ENCODE measurements at regions not wholly inside any gene's neighbourhood (a gene's known extent, or its start where the extent isn't known, plus 50 kb on each side); places are given as distances from the start of the nearest gene placed in this dataset.

DNA sequence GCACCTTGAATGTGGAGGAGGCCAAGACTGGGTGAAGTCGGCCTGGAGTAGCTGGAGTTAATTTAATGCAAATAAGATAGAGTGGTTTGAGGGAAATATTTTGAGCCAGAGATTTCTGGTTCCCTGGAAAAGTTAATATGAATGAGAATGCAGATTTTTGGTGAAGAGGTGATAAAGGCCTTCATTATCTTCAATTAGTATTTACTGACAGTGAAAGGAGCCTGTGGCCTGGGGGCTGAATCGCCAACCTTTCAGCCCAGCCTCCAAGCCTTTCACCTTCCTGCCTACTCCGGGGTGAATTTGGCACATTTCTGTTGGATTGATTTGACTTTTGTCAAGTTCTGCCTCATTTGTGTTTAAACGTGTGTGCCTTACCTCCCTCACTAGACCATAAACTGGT is 147.8 kb downstream of the SOX2 start (continued):
- TF ChIP-seq MEF2A (IDR thresholded peaks at IDR 0.05; ENCODE audit: borderline replicate concordance, low read depth) (no peak), RFX5 (IDR thresholded peaks at IDR 0.05; ENCODE audit: low read length) (no peak), TCF12 (IDR thresholded peaks at IDR 0.05) (no peak), ELF1 (IDR thresholded peaks at IDR 0.05) (no peak), JUND (IDR thresholded peaks at IDR 0.05) (no peak)
- TF ChIP-seq, protein P1, sequence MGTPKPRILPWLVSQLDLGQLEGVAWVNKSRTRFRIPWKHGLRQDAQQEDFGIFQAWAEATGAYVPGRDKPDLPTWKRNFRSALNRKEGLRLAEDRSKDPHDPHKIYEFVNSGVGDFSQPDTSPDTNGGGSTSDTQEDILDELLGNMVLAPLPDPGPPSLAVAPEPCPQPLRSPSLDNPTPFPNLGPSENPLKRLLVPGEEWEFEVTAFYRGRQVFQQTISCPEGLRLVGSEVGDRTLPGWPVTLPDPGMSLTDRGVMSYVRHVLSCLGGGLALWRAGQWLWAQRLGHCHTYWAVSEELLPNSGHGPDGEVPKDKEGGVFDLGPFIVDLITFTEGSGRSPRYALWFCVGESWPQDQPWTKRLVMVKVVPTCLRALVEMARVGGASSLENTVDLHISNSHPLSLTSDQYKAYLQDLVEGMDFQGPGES (IDR thresholded peaks at IDR 0.05; ENCODE audit: low read depth, low read length) = no peak
- TF ChIP-seq, protein P2, sequence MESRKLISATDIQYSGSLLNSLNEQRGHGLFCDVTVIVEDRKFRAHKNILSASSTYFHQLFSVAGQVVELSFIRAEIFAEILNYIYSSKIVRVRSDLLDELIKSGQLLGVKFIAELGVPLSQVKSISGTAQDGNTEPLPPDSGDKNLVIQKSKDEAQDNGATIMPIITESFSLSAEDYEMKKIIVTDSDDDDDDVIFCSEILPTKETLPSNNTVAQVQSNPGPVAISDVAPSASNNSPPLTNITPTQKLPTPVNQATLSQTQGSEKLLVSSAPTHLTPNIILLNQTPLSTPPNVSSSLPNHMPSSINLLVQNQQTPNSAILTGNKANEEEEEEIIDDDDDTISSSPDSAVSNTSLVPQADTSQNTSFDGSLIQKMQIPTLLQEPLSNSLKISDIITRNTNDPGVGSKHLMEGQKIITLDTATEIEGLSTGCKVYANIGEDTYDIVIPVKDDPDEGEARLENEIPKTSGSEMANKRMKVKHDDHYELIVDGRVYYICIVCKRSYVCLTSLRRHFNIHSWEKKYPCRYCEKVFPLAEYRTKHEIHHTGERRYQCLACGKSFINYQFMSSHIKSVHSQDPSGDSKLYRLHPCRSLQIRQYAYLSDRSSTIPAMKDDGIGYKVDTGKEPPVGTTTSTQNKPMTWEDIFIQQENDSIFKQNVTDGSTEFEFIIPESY (IDR thresholded peaks at IDR 0.05; ENCODE audit: borderline replicate concordance, low read depth) = no peak

DNA sequence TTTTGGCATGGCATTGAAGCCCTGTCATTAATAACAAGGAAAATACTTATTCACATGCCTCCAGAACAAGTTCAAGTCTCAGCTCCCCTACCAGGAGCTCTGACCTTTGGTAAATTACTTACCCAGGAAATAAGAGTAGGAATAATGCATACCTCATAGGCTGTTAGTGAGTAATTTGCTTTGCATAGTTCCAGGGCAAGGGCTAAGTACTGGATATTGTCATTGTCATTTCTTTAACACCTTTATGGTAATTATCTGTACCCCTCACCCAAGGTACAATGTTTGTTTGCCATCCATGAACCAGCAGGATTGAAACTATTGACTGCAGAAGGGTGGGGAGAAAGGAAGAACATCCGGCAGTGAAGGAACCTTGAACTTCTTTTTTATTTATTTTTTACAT is 148.5 kb downstream of the SOX2 start:
- Histone ChIP-seq H3K4me1 (ENCODE audit: control insufficient read depth in 1 of 2, insufficient read depth in 2 of 2, low read depth in 1 of 2, low read length in 1 of 2) (no peaks in the 10 kb centered on the region), H3K4me2 (no peak overlapping the region), H2AFZ (ENCODE audit: low read depth) (no peak overlapping the region), H3K9me2 (no peaks in the 10 kb centered on the region), H3K4me3 (ENCODE audit: low read depth in 2 of 2, low read length in 1 of 2) (no peak overlapping the region), H3K9me3 (no peaks in the 10 kb centered on the region), H3K9ac (no peak overlapping the region), H3K79me2 (ENCODE audit: insufficient read depth) (no peaks in the 10 kb centered on the region), H3K27ac (ENCODE audit: low read depth in 2 of 2, low read length in 1 of 2) (no peak overlapping the region), H4K20me1 (ENCODE audit: insufficient read depth) (no peaks in the 10 kb centered on the region), H3K36me3 (replicated peaks in 1 of 2; ENCODE audit: control insufficient read depth in 1 of 2, insufficient read depth in 2 of 2, low read length in 1 of 2) (no peaks in the 10 kb centered on the region), H3F3A (replicated peaks; ENCODE audit: insufficient read depth) (no peaks in the 10 kb centered on the region), H3K27me3 (ENCODE audit: insufficient read depth) (no peaks in the 10 kb centered on the region)
- no peak for DNase-seq
- 83% methylated on average over 1 of the region's 1 CpG for WGBS (ENCODE audit: low lambda C conversion rate)
- CTCF ChIA-PET = no interaction called here
- POLR2A ChIA-PET = no interaction called here
- TF ChIP-seq GATA2 (CRISPR knock-in tag; IDR thresholded peaks at IDR 0.05) (no peak), RXRA (IDR thresholded peaks at IDR 0.05; ENCODE audit: borderline replicate concordance, low read depth) (no peak), RAD21 (IDR thresholded peaks at IDR 0.05; ENCODE audit: low read length) (no peak), MEF2A (IDR thresholded peaks at IDR 0.05; ENCODE audit: borderline replicate concordance, low read depth) (no peak), ELF1 (IDR thresholded peaks at IDR 0.05) (no peak), EZH2phosphoT487 (IDR thresholded peaks at IDR 0.05; ENCODE audit: borderline replicate concordance, low read depth) (no peak), FOSL2 (IDR thresholded peaks at IDR 0.05; ENCODE audit: borderline replicate concordance, low read depth) (no peak), NFIC (IDR thresholded peaks at IDR 0.05; ENCODE audit: borderline replicate concordance) (no peak), EP300 (IDR thresholded peaks at IDR 0.05; ENCODE audit: borderline replicate concordance in 1 of 2, low read depth in 1 of 2, low read length in 1 of 2) (no peak), RCOR1 (IDR thresholded peaks at IDR 0.05; ENCODE audit: low read length) (no peak), POLR2AphosphoS5 (IDR thresholded peaks at IDR 0.05; ENCODE audit: low read depth, low read length) (no peak), GABPA (IDR thresholded peaks at IDR 0.05; ENCODE audit: low read depth) (no peak)
- TF ChIP-seq, protein P2 (IDR thresholded peaks at IDR 0.05; ENCODE audit: borderline replicate concordance, low read depth) = no peak
- TF ChIP-seq, protein P3, sequence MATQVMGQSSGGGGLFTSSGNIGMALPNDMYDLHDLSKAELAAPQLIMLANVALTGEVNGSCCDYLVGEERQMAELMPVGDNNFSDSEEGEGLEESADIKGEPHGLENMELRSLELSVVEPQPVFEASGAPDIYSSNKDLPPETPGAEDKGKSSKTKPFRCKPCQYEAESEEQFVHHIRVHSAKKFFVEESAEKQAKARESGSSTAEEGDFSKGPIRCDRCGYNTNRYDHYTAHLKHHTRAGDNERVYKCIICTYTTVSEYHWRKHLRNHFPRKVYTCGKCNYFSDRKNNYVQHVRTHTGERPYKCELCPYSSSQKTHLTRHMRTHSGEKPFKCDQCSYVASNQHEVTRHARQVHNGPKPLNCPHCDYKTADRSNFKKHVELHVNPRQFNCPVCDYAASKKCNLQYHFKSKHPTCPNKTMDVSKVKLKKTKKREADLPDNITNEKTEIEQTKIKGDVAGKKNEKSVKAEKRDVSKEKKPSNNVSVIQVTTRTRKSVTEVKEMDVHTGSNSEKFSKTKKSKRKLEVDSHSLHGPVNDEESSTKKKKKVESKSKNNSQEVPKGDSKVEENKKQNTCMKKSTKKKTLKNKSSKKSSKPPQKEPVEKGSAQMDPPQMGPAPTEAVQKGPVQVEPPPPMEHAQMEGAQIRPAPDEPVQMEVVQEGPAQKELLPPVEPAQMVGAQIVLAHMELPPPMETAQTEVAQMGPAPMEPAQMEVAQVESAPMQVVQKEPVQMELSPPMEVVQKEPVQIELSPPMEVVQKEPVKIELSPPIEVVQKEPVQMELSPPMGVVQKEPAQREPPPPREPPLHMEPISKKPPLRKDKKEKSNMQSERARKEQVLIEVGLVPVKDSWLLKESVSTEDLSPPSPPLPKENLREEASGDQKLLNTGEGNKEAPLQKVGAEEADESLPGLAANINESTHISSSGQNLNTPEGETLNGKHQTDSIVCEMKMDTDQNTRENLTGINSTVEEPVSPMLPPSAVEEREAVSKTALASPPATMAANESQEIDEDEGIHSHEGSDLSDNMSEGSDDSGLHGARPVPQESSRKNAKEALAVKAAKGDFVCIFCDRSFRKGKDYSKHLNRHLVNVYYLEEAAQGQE (IDR thresholded peaks at IDR 0.05; ENCODE audit: low read depth, low read length) = no peak
- TF ChIP-seq, protein P4, sequence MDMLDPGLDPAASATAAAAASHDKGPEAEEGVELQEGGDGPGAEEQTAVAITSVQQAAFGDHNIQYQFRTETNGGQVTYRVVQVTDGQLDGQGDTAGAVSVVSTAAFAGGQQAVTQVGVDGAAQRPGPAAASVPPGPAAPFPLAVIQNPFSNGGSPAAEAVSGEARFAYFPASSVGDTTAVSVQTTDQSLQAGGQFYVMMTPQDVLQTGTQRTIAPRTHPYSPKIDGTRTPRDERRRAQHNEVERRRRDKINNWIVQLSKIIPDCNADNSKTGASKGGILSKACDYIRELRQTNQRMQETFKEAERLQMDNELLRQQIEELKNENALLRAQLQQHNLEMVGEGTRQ (IDR thresholded peaks at IDR 0.05; ENCODE audit: borderline replicate concordance, low read depth, low read length) = no peak
- TF ChIP-seq, protein P5, sequence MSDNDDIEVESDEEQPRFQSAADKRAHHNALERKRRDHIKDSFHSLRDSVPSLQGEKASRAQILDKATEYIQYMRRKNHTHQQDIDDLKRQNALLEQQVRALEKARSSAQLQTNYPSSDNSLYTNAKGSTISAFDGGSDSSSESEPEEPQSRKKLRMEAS (IDR thresholded peaks at IDR 0.05; ENCODE audit: low read depth) = no peak

Data from SK-N-SH (cell line).